Right lobe of liver (tissue), 4 donors: ENCODE measurements at regions not wholly inside any gene's neighbourhood (a gene's known extent, or its start where the extent isn't known, plus 50 kb on each side); places are given as distances from the start of the nearest gene placed in this dataset.

Experiments
- CTCF ChIP-seq, 4 donors: fragments of 200-600 bp in 3 of 4; fragments of 450-650 bp in 1 of 4; IDR thresholded peaks; one replicate each; pipeline versions ENCODE4 v1.5.1 to v1.8.0; 2016 to 2022; ENCODE audit warnings: antibody characterized with exemption in 4 of 4, mild to moderate bottlenecking in 2 of 4
- POLR2A ChIP-seq: fragments of 450-650 bp; IDR thresholded peaks from one replicate; pipeline ENCODE4 v1.6.1; 2017; ENCODE audit warnings: antibody characterized with exemption, mild to moderate bottlenecking
- donor health status: DM: no; HTN: no; CAD: no.
- donor health status: DM: no; HTN: no; CAD: no.
- donor health status: DM: no; HTN: yes; CAD: no.

- TF ChIP-seq CTCF (IDR thresholded peaks at IDR 0.05) (no peak), POLR2A (no peak)
These were observed 210.7 kb downstream of the VAPA start for GRCh38 chr18:10124557-10124956.
